GM06990 (cell line): ENCODE measurements at regions not wholly inside any gene's neighbourhood (a gene's known extent, or its start where the extent isn't known, plus 50 kb on each side); places are given as distances from the start of the nearest gene placed in this dataset.

Experiments used
- DNase-seq: peaks from one replicate; pipeline ENCODE4 v3.0.0-alpha.2; 2011; ENCODE audit not compliant: insufficient read length; ENCODE audit errors: extremely low read depth
- H3K27me3 ChIP-seq: replicated peaks from 2 replicates; pipeline ENCODE4 v1.6.0; 2011; ENCODE audit warnings: low read length; ENCODE audit not compliant: control insufficient read depth, insufficient read depth
- H3K36me3 ChIP-seq: 2 replicates; pipeline ENCODE4 v1.5.1; 2011; ENCODE audit warnings: low read length; ENCODE audit not compliant: control insufficient read depth, insufficient read depth
- H3K4me3 ChIP-seq: replicated peaks from 2 replicates; pipeline ENCODE4 v1.5.1; 2011; ENCODE audit warnings: low read depth, mild to moderate bottlenecking, control low read depth, low read length
- CTCF ChIP-seq: IDR thresholded peaks from 2 replicates; pipeline ENCODE4 v1.5.1; 2011; ENCODE audit warnings: low read length, control low read depth, mild to moderate bottlenecking, inconsistent platforms; ENCODE audit not compliant: insufficient read depth, poor library complexity, severe bottlenecking

DNA sequence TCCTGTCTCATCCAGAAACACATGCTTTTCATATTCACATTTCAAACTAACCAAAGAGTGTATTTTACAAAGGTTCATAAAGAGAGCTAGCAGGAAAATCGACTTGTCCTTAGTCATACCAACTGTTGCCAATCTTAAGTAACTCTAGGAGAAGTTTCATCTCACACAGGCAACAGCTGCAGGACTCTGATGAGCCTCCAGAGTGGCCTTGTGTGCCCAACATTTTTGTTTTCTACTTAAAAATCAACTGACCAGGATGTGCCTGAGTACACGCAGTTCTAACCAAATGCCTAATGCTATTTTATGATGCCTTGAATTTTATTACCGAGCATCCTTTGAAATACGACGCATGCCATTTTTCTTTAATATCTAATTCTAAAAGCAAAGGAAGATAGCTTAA lies 595.9 kb upstream of the LRRTM4 start:
- no peak overlapping the region for H3K4me3 ChIP-seq
- DNase-seq = no peak
- TF ChIP-seq CTCF = no peak
- no peaks in the 10 kb centered on the region for H3K36me3 ChIP-seq
- H3K27me3 ChIP-seq = no peaks in the 10 kb centered on the region

DNA sequence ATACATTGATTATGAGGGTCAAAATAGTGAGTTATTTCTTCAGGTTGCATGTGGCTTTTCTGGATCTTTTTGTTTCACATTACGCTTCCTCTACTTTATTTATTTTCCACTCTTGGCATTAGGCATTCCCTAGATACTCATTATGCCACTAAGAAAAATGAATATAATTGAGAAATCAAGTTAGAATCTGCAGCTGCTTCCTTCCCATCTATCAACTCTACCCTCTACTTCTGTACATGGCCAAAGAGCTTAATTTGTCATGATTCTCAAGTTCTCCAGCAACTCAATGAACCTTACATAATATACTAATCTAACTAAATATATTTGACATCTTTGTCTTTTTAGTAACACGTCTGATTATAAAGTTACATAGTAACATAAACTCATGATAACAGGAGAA lies 598.1 kb upstream of the LRRTM4 start:
- DNase-seq = no peak
- H3K27me3 ChIP-seq = no peaks in the 10 kb centered on the region
- no peaks in the 10 kb centered on the region for H3K36me3 ChIP-seq
- no peak overlapping the region for H3K4me3 ChIP-seq
- TF ChIP-seq CTCF = no peak

GRCh38 chr2:78125042-78125441 lies 602.9 kb upstream of the LRRTM4 start:
- no peak for DNase-seq
- Histone ChIP-seq H3K4me3 (no peak overlapping the region), H3K27me3 (no peaks in the 10 kb centered on the region), H3K36me3 (no peaks in the 10 kb centered on the region)
- TF ChIP-seq CTCF = no peak

DNA sequence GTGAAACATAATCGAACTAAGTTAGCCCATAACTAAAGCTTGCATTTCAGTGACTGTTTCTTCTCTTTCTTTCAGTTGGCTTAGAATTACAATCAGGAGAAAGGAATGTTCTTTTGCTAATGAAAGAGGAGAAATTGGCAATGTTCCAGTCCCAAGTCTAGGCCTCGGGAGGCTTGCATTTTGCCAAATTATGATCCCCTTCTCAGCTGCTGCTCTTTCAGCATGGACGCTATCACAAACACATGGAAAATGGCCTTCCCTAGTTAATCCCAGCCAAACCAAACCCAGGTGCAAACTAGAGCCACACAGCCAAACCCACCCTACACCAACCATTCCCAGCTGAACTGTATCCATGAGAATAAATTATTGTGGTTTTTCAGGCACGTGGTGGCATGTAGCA lies 605.2 kb upstream of the LRRTM4 start:
- Histone ChIP-seq H3K27me3 (no peaks in the 10 kb centered on the region), H3K36me3 (no peaks in the 10 kb centered on the region), H3K4me3 (no peak overlapping the region)
- no peak for DNase-seq
- no peak for TF ChIP-seq CTCF

DNA sequence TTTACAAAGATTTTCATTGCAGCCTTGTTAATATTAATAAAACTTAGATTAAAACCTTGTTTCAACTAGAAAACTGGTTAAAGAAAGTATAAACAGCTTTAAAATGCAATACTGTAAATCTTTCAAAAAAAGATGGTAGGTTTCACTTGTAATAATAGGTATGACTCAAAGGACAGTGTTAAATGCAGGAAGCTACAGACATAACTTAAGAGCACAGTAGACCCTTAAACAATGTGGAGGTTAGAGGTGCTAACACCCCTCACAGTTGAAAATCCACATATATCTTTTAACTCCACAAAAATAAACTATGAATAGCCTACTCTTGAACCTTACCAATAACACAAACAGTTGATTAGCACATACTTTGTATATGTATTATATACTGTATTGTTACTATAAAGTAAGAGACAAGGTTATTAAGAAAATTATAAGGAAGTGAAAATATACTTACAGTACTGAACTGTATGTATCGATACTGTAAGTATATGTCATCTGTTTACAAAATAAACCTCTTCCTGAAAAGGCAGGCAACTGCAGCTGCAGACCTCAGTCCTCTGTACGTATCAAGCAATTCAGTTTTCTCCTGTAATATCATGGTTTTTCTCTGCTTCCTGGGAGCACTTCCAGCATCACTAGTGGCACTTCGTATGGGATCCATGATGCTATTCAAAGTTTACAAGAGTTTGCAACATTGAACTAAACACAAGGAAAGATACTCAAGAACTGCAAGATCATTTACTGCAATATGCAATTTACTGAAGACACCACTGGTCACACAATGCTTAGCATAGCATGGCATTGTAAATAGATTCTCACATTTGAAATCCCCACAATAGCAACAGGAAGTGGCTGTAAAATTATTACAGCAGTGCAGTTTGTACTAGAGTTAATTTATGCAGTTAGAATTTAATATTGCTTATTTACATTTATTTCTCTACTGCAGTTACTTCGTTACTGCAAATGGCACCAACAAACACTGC lies 610.5 kb upstream of the LRRTM4 start:
- no peak overlapping the region for H3K4me3 ChIP-seq
- TF ChIP-seq CTCF = no peak
- no peak for DNase-seq
- no peaks in the 10 kb centered on the region for H3K27me3 ChIP-seq
- no peaks in the 10 kb centered on the region for H3K36me3 ChIP-seq
